KOPT-K1 (cell line): ENCODE measurements at regions not wholly inside any gene's neighbourhood (a gene's known extent, or its start where the extent isn't known, plus 50 kb on each side); places are given as distances from the start of the nearest gene placed in this dataset.

ENCODE experiments used
- H3K27ac ChIP-seq: fragments of 200-600 bp; sonication (generic); 2 replicates; pipeline ENCODE4 v1.5.1; 2016; ENCODE audit warnings: antibody characterized with exemption, mild to moderate bottlenecking, low read depth, low read length; ENCODE audit not compliant: poor library complexity, severe bottlenecking
- H3K36me3 ChIP-seq: fragments of 200-600 bp; sonication (generic); 2 replicates; pipeline ENCODE4 v1.5.1; 2017; ENCODE audit warnings: antibody characterized with exemption, mild to moderate bottlenecking, low read length, moderate library complexity; ENCODE audit not compliant: insufficient read depth
- H3K9me3 ChIP-seq: fragments of 200-600 bp; sonication (generic); 2 replicates; pipeline ENCODE4 v1.5.1; 2017; ENCODE audit warnings: antibody characterized with exemption, low read length, mild to moderate bottlenecking; ENCODE audit not compliant: insufficient read depth, poor library complexity, severe bottlenecking

GRCh38 chr18:74023220-74023619, 124.4 kb downstream of the FBXO15 start:
- no peaks in the 10 kb centered on the region for H3K36me3 ChIP-seq

GRCh38 chr18:74019864-74020263, 127.8 kb downstream of the FBXO15 start:
- Histone ChIP-seq H3K9me3 (no peaks in the 10 kb centered on the region), H3K36me3 (no peaks in the 10 kb centered on the region), H3K27ac (no peak overlapping the region)

More at GRCh38 chr18:74023220-74023619, 124.4 kb downstream of the FBXO15 start:
- Histone ChIP-seq H3K9me3 (no peaks in the 10 kb centered on the region), H3K27ac (no peak overlapping the region)

GRCh38 chr18:74013955-74014354, 133.7 kb downstream of the FBXO15 start:
- no peaks in the 10 kb centered on the region for H3K36me3 ChIP-seq
- H3K9me3 ChIP-seq: no peaks in the 10 kb centered on the region
- H3K27ac ChIP-seq: no peak overlapping the region

GRCh38 chr18:74012954-74013630, 134.5 kb downstream of the FBXO15 start:
- no peaks in the 10 kb centered on the region for H3K9me3 ChIP-seq
- H3K27ac ChIP-seq: no peak overlapping the region
- H3K36me3 ChIP-seq: no peaks in the 10 kb centered on the region

GRCh38 chr18:74006143-74006542, 141.5 kb downstream of the FBXO15 start:
- Histone ChIP-seq H3K36me3 (no peaks in the 10 kb centered on the region), H3K9me3 (no peaks in the 10 kb centered on the region), H3K27ac (no peak overlapping the region)

GRCh38 chr18:74005320-74006109, 142.1 kb downstream of the FBXO15 start:
- H3K27ac ChIP-seq: no peak overlapping the region
- H3K36me3 ChIP-seq: no peaks in the 10 kb centered on the region
- H3K9me3 ChIP-seq: no peaks in the 10 kb centered on the region

- Histone ChIP-seq H3K27ac (no peak overlapping the region), H3K9me3 (no peaks in the 10 kb centered on the region), H3K36me3 (no peaks in the 10 kb centered on the region)
Observed at GRCh38 chr18:73992242-73993022, 155.2 kb downstream of the FBXO15 start.

GRCh38 chr18:73991570-73991969, 156.1 kb downstream of the FBXO15 start:
- Histone ChIP-seq H3K36me3 (no peaks in the 10 kb centered on the region), H3K27ac (no peak overlapping the region), H3K9me3 (no peaks in the 10 kb centered on the region)

GRCh38 chr18:73990258-73990657, 157.4 kb downstream of the FBXO15 start:
- H3K9me3 ChIP-seq: no peaks in the 10 kb centered on the region
- H3K27ac ChIP-seq: no peak overlapping the region
- no peaks in the 10 kb centered on the region for H3K36me3 ChIP-seq

GRCh38 chr18:73987247-73987980, 160.2 kb downstream of the FBXO15 start:
- no peak overlapping the region for H3K27ac ChIP-seq
- H3K9me3 ChIP-seq: no peaks in the 10 kb centered on the region

GRCh38 chr18:73986711-73987110, 160.9 kb downstream of the FBXO15 start:
- Histone ChIP-seq H3K27ac (no peak overlapping the region), H3K9me3 (no peaks in the 10 kb centered on the region), H3K36me3 (no peaks in the 10 kb centered on the region)

More at GRCh38 chr18:73987247-73987980, 160.2 kb downstream of the FBXO15 start:
- no peaks in the 10 kb centered on the region for H3K36me3 ChIP-seq

- Histone ChIP-seq H3K9me3 (no peaks in the 10 kb centered on the region), H3K27ac (no peak overlapping the region), H3K36me3 (no peaks in the 10 kb centered on the region)
Observed at GRCh38 chr18:73985855-73986625, 161.6 kb downstream of the FBXO15 start.

GRCh38 chr18:73983970-73984369, 163.7 kb downstream of the FBXO15 start:
- no peaks in the 10 kb centered on the region for H3K36me3 ChIP-seq
- H3K27ac ChIP-seq: no peak overlapping the region
- no peaks in the 10 kb centered on the region for H3K9me3 ChIP-seq

- Histone ChIP-seq H3K9me3 (no peaks in the 10 kb centered on the region), H3K27ac (no peak overlapping the region), H3K36me3 (no peaks in the 10 kb centered on the region)
Observed at GRCh38 chr18:73983496-73983895, 164.1 kb downstream of the FBXO15 start.
